HepG2 (cell line): ENCODE measurements at regions not wholly inside any gene's neighbourhood (a gene's known extent, or its start where the extent isn't known, plus 50 kb on each side); places are given as distances from the start of the nearest gene placed in this dataset.

ENCODE experiments used
- ATAC-seq: fragments of 200-7000 bp; cut with Tn5 transposase; 3 replicates; pipeline ENCODE4 v1.9.1; 2020; ENCODE audit warnings: mild to moderate bottlenecking, moderate library complexity
- BruUV-seq: library from RNA; stranded (reverse); fragments of 400-500 nt; replicated peaks from 2 replicates; lab custom pipeline; 2021; lab: Mats Ljungman, UMichigan
- CTCF ChIA-PET: fragments of 300-600 bp; formaldehyde crosslinking; extraction: SDS; loops from one replicate; lab custom pipeline; 2021; ENCODE audit warnings: low total read pairs, inconsistent platforms, low intra/inter-chr PET ratio; lab: Yijun Ruan, JAX
- POLR2A ChIA-PET: fragments of 350-600 bp; sonication (Branson Sonifier 250); formaldehyde crosslinking; loops from one replicate; lab custom pipeline; 2020; ENCODE audit warnings: antibody characterized with exemption, inconsistent platforms; lab: Yijun Ruan, JAX
- DNase-seq: peaks from one replicate; pipeline ENCODE4 v3.0.0-alpha.2; 2015; ENCODE audit warnings: low spot score
- FAIRE-seq: peaks from 3 replicates; lab custom pipeline; 2011; peaks lifted over from hg19 to GRCh38; lab: Jason Lieb, UNC
- H2AFZ ChIP-seq: one replicate; pipeline ENCODE4 v1.6.1; 2011; ENCODE audit warnings: low read length, inconsistent platforms
- H3K27ac ChIP-seq: fragments of 300-600 bp; 3 replicates; pipeline ENCODE4 v1.8.0; 2011; ENCODE audit warnings: mixed run types, mild to moderate bottlenecking, mixed read lengths, low read length, inconsistent platforms; ENCODE audit not compliant: insufficient read depth; ENCODE audit errors: extremely low read length
- H3K27me3 ChIP-seq, 2 experiments: fragments of 200-600 bp in 1 of 2; 2 replicates in 1 of 2; 3 replicates in 1 of 2; pipeline versions ENCODE4 v1.6.0 to v1.8.0; 2011; ENCODE audit warnings: low read length in 2 of 2, mild to moderate bottlenecking in 2 of 2, moderate library complexity in 2 of 2, inconsistent platforms in 1 of 2; ENCODE audit not compliant: insufficient read depth in 2 of 2, control insufficient read depth in 1 of 2
- H3K36me3 ChIP-seq, 2 experiments: fragments of 200-600 bp in 1 of 2; replicated peaks in 1 of 2; 2 replicates in 1 of 2; 3 replicates in 1 of 2; pipeline versions ENCODE4 v1.5.1 to v1.8.0; 2011; ENCODE audit warnings: low read length in 2 of 2, inconsistent platforms in 1 of 2; ENCODE audit not compliant: insufficient read depth in 2 of 2, control insufficient read depth in 1 of 2
- H3K4me1 ChIP-seq: 2 replicates; pipeline ENCODE4 v1.5.1; 2012; ENCODE audit warnings: low read length, inconsistent platforms; ENCODE audit not compliant: insufficient read depth
- H3K4me2 ChIP-seq: 2 replicates; pipeline ENCODE4 v1.6.0; 2011; ENCODE audit warnings: low read depth, low read length, inconsistent platforms
- H3K4me3 ChIP-seq, 3 experiments: fragments of 200-600 bp in 1 of 3; sonication (generic), shearing (Covaris generic) in 1 of 3; replicated peaks in 1 of 3; 2 replicates each; pipeline ENCODE4 v1.5.1; 2011 to 2016; ENCODE audit warnings: low read length in 3 of 3, inconsistent platforms in 2 of 3, low read depth in 2 of 3, mild to moderate bottlenecking in 2 of 3, control low read depth in 1 of 3, mixed read lengths in 1 of 3; ENCODE audit not compliant: insufficient read depth in 1 of 3
- H3K79me2 ChIP-seq: one replicate; pipeline ENCODE4 v1.6.1; 2011; ENCODE audit warnings: low read length, inconsistent platforms; ENCODE audit not compliant: insufficient read depth
- H3K9ac ChIP-seq: 2 replicates; pipeline ENCODE4 v1.6.0; 2011; ENCODE audit warnings: mild to moderate bottlenecking, low read depth, low read length, inconsistent platforms; ENCODE audit not compliant: insufficient read depth
- H3K9me3 ChIP-seq: 2 replicates; pipeline ENCODE4 v1.5.1; 2012; ENCODE audit warnings: mild to moderate bottlenecking, low read length
- H4K20me1 ChIP-seq: 2 replicates; pipeline ENCODE4 v1.6.0; 2011; ENCODE audit warnings: inconsistent platforms, mild to moderate bottlenecking, low read length, moderate library complexity; ENCODE audit not compliant: insufficient read depth
- AGO2 ChIP-seq: fragments of 200-400 bp; formaldehyde crosslinking; optimal IDR thresholded peaks from 2 replicates; pipeline ENCODE3; 2017; ENCODE audit warnings: mild to moderate bottlenecking, low read depth, low read length, moderate library complexity
- CSRNP1 ChIP-seq: sonication (generic); formaldehyde crosslinking; IDR thresholded peaks from 2 replicates; pipeline ENCODE4 v1.8.1; 2023; ENCODE audit warnings: mild to moderate bottlenecking, missing genetic modification reagents
- FOSL1 ChIP-seq: sonication (generic); formaldehyde crosslinking; IDR thresholded peaks from 2 replicates; pipeline ENCODE4 v1.9.0; 2021; ENCODE audit warnings: missing genetic modification reagents, borderline replicate concordance
- GLI4 ChIP-seq: sonication (generic); formaldehyde crosslinking; IDR thresholded peaks from 2 replicates; pipeline ENCODE4 v1.5.1; 2020; ENCODE audit warnings: missing genetic modification reagents, mild to moderate bottlenecking, moderate library complexity, borderline replicate concordance
- LBX2 ChIP-seq: sonication (generic); formaldehyde crosslinking; IDR thresholded peaks from 2 replicates; pipeline ENCODE4 v1.5.0; 2020; ENCODE audit warnings: missing genetic modification reagents, mild to moderate bottlenecking, borderline replicate concordance
- NBN ChIP-seq: fragments of 450-650 bp; conservative IDR thresholded peaks from 2 replicates; pipeline ENCODE4 v1.6.1; 2017
- PCBP1 ChIP-seq: fragments of 200-400 bp; formaldehyde crosslinking; IDR thresholded peaks from 2 replicates; pipeline ENCODE4 v1.6.1; 2017; ENCODE audit warnings: mild to moderate bottlenecking, low read depth, low read length, borderline replicate concordance
- SAFB2 ChIP-seq: sonication (generic); formaldehyde crosslinking; IDR thresholded peaks from 2 replicates; pipeline ENCODE4 v1.5.1; 2020; ENCODE audit warnings: missing genetic modification reagents, low read depth, mild to moderate bottlenecking, borderline replicate concordance
- SNAPC2 ChIP-seq: sonication (generic); formaldehyde crosslinking; IDR thresholded peaks from 2 replicates; pipeline ENCODE4 v1.8.1; 2022; ENCODE audit warnings: mild to moderate bottlenecking, missing genetic modification reagents
- U2AF1 ChIP-seq: fragments of 200-400 bp; formaldehyde crosslinking; optimal IDR thresholded peaks from 2 replicates; pipeline ENCODE3; 2017; ENCODE audit warnings: mild to moderate bottlenecking, low read depth, low read length
- ZNF430 ChIP-seq: sonication (generic); formaldehyde crosslinking; IDR thresholded peaks from 2 replicates; pipeline ENCODE4 v1.9.0; 2021; ENCODE audit warnings: mild to moderate bottlenecking, missing genetic modification reagents
- ZNF543 ChIP-seq: sonication (generic); formaldehyde crosslinking; IDR thresholded peaks from 2 replicates; pipeline ENCODE4 v1.4.0; 2020; ENCODE audit warnings: mild to moderate bottlenecking, missing genetic modification reagents
- WGBS: methylation state at CpG from one replicate; pipeline ENCODE4 v1.1.6; 2017; ENCODE audit warnings: low lambda C conversion rate; 5-methylcytosine and 5-hydroxymethylcytosine counted together
- in situ Hi-C: cut with HindIII; loops from 2 replicates; pipeline ENCODE4 v1.10.0; 2017; ENCODE audit warnings: low pct_unique_long_range_greater_than_20kb; ENCODE audit not compliant: extremely low pct_ligation_motif_present
- intact Hi-C: fragments of 100-400 bp; cut with micrococcal nuclease; formaldehyde crosslinking; loops from one replicate; pipeline ENCODE4 v1.10.0; 2022; ENCODE audit not compliant: unreplicated experiment

GRCh38 chr10:121138112-121138860 lies 287.1 kb downstream of the WDR11 start:
- ChIA-PET CTCF (no interaction called here), POLR2A (no interaction called here)
- BruUV-seq = no TSS peak
- in situ Hi-C loops (no loop called here), intact Hi-C loops (no loop called here)
- H3K4me3 ChIP-seq = no peak overlapping the region
- no peak for DNase-seq
- no peaks in the 10 kb centered on the region for H4K20me1 ChIP-seq
- no peak for ATAC-seq
- H3K4me1 ChIP-seq = no peaks in the 10 kb centered on the region
- no peaks in the 10 kb centered on the region for H3K79me2 ChIP-seq
- no peak overlapping the region for H2AFZ ChIP-seq
- peaks cover 0 to 3% of the 10 kb centered on the region in 2 experiments; a peak in 1 of 5 replicates for H3K27me3 ChIP-seq
- no peaks in the 10 kb centered on the region for H3K36me3 ChIP-seq
- FAIRE-seq = no peak
- H3K4me2 ChIP-seq = no peak overlapping the region
- H3K9me3 ChIP-seq = peaks cover 2% of the 10 kb centered on the region; the same call in 1 of the 2 replicates
- H3K27ac ChIP-seq = no peak overlapping the region
- 59% methylated on average over 12 of the region's 13 CpGs for WGBS
- H3K9ac ChIP-seq = no peak overlapping the region
- TF ChIP-seq PCBP1 (no peak), FOSL1 (CRISPR knock-in tag) (no peak), GLI4 (CRISPR knock-in tag) (no peak)

GRCh38 chr10:121138918-121139317 lies 287.8 kb downstream of the WDR11 start:
- no peak for ATAC-seq
- no peak for FAIRE-seq
- Histone ChIP-seq H3K4me3 (no peak overlapping the region), H3K36me3 (no peaks in the 10 kb centered on the region), H3K79me2 (no peaks in the 10 kb centered on the region), H3K4me1 (no peaks in the 10 kb centered on the region), H3K9me3 (peaks cover 8% of the 10 kb centered on the region), H4K20me1 (no peaks in the 10 kb centered on the region), H3K27ac (no peak overlapping the region), H2AFZ (no peak overlapping the region), H3K27me3 (peaks cover 0 to 3% of the 10 kb centered on the region in 2 experiments; a peak in 1 of 5 replicates), H3K9ac (no peak overlapping the region), H3K4me2 (no peak overlapping the region)
- DNase-seq = no peak
- in situ Hi-C loops (no loop called here), intact Hi-C loops (no loop called here)
- 9% methylated on average over 4 of the region's 4 CpGs for WGBS
- CTCF ChIA-PET = no interaction called here
- no TSS peak for BruUV-seq
- POLR2A ChIA-PET = no interaction called here
- TF ChIP-seq LBX2 (CRISPR knock-in tag) (no peak), ZNF543 (CRISPR knock-in tag) (no peak), SNAPC2 (CRISPR knock-in tag) (no peak), NBN (no peak), U2AF1 (no peak), CSRNP1 (no peak), AGO2 (no peak), SAFB2 (no peak), ZNF430 (CRISPR knock-in tag) (no peak)
